B cell (primary cell): ENCODE measurements at regions not wholly inside any gene's neighbourhood (a gene's known extent, or its start where the extent isn't known, plus 50 kb on each side); places are given as distances from the start of the nearest gene placed in this dataset.

Experiments
- EZH2 ChIP-seq: IDR thresholded peaks from 2 replicates; pipeline ENCODE4 v1.6.1; 2012; ENCODE audit warnings: borderline replicate concordance, low read depth, mild to moderate bottlenecking, moderate library complexity, low read length; ENCODE audit not compliant: insufficient read depth, poor library complexity, severe bottlenecking
- TF ChIP-seq, protein P1 (sequence below): fragments of 200-600 bp; IDR thresholded peaks from one replicate; pipeline ENCODE4 v1.8.0; 2022; ENCODE audit warnings: antibody characterized with exemption, mild to moderate bottlenecking

- TF ChIP-seq, protein P1, sequence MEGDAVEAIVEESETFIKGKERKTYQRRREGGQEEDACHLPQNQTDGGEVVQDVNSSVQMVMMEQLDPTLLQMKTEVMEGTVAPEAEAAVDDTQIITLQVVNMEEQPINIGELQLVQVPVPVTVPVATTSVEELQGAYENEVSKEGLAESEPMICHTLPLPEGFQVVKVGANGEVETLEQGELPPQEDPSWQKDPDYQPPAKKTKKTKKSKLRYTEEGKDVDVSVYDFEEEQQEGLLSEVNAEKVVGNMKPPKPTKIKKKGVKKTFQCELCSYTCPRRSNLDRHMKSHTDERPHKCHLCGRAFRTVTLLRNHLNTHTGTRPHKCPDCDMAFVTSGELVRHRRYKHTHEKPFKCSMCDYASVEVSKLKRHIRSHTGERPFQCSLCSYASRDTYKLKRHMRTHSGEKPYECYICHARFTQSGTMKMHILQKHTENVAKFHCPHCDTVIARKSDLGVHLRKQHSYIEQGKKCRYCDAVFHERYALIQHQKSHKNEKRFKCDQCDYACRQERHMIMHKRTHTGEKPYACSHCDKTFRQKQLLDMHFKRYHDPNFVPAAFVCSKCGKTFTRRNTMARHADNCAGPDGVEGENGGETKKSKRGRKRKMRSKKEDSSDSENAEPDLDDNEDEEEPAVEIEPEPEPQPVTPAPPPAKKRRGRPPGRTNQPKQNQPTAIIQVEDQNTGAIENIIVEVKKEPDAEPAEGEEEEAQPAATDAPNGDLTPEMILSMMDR = no peak
- no peak for TF ChIP-seq EZH2
Measured at GRCh38 chrX:148311544-148311943, 188.9 kb upstream of the AFF2 start.
